ENCODE measurements at regions not wholly inside any gene's neighbourhood (a gene's known extent, or its start where the extent isn't known, plus 50 kb on each side); places are given as distances from the start of the nearest gene placed in this dataset.

GRCh38 chr4:132923516-132923915, 225.6 kb upstream of the PCDH10 start:
- TF ChIP-seq EZH2phosphoT487 (IDR thresholded peaks at IDR 0.05; ENCODE audit: borderline replicate concordance, low read length) (no peak), CTCF (conservative IDR thresholded peaks at IDR 0.05; ENCODE audit: low read depth, low read length) (no peak), EZH2 (IDR thresholded peaks at IDR 0.05; ENCODE audit: low read length, unreplicated experiment) (no peak)
- H3K9me2 ChIP-seq (replicated peaks; ENCODE audit: low read length): no peaks in the 10 kb centered on the region
- no peaks in the 10 kb centered on the region for H3K4me1 ChIP-seq (ENCODE audit: insufficient read depth, low read length)
- H3K9me3 ChIP-seq (ENCODE audit: low read length): no peaks in the 10 kb centered on the region
- H3F3A ChIP-seq (ENCODE audit: low read length, unreplicated experiment): no peaks in the 10 kb centered on the region
- H3K79me2 ChIP-seq (ENCODE audit: low read length): no peaks in the 10 kb centered on the region
- BruUV-seq (replicated peaks): no TSS peak
- H3K27ac ChIP-seq (ENCODE audit: low read length): no peak overlapping the region
- no peak overlapping the region for H3K9ac ChIP-seq (ENCODE audit: low read length)
- no peaks in the 10 kb centered on the region for H4K20me1 ChIP-seq (ENCODE audit: low read length)
- no peak overlapping the region for H3K4me3 ChIP-seq (ENCODE audit: low read length)
- CTCF ChIA-PET: no interaction called here
- no peaks in the 10 kb centered on the region for H3K27me3 ChIP-seq (ENCODE audit: low read length)
- H3K4me2 ChIP-seq (ENCODE audit: low read length): no peak overlapping the region
- intact Hi-C loops (cut with micrococcal nuclease): no loop called here
- no peak for ATAC-seq
- H3K36me3 ChIP-seq (ENCODE audit: low read depth, low read length): no peaks in the 10 kb centered on the region
- POLR2A ChIA-PET (ENCODE audit: unreplicated experiment): no interaction called here
- DNase-seq: no peak
- no peak overlapping the region for H2AFZ ChIP-seq (ENCODE audit: low read length)

- Histone ChIP-seq H3K4me2 (ENCODE audit: low read length) (no peak overlapping the region), H2AFZ (ENCODE audit: low read length) (no peak overlapping the region), H3K9me3 (ENCODE audit: low read length) (no peaks in the 10 kb centered on the region), H3F3A (ENCODE audit: low read length, unreplicated experiment) (no peaks in the 10 kb centered on the region), H3K9me2 (replicated peaks; ENCODE audit: low read length) (no peaks in the 10 kb centered on the region), H3K36me3 (ENCODE audit: low read depth, low read length) (no peaks in the 10 kb centered on the region), H3K79me2 (ENCODE audit: low read length) (no peaks in the 10 kb centered on the region), H4K20me1 (ENCODE audit: low read length) (no peaks in the 10 kb centered on the region), H3K27me3 (ENCODE audit: low read length) (no peaks in the 10 kb centered on the region), H3K27ac (ENCODE audit: low read length) (no peak overlapping the region), H3K4me3 (ENCODE audit: low read length) (no peak overlapping the region), H3K9ac (ENCODE audit: low read length) (no peak overlapping the region), H3K4me1 (ENCODE audit: insufficient read depth, low read length) (no peaks in the 10 kb centered on the region)
- ChIA-PET CTCF (no interaction called here), POLR2A (ENCODE audit: unreplicated experiment) (no interaction called here)
- intact Hi-C loops (cut with micrococcal nuclease): no loop called here
- TF ChIP-seq EZH2 (IDR thresholded peaks at IDR 0.05; ENCODE audit: low read length, unreplicated experiment) (no peak), EZH2phosphoT487 (IDR thresholded peaks at IDR 0.05; ENCODE audit: borderline replicate concordance, low read length) (no peak), CTCF (conservative IDR thresholded peaks at IDR 0.05; ENCODE audit: low read depth, low read length) (no peak)
- ATAC-seq (no peak), DNase-seq (no peak)
- no TSS peak for BruUV-seq (replicated peaks)
These were observed 214.2 kb upstream of the PCDH10 start for GRCh38 chr4:132934911-132935310.

- CTCF ChIA-PET: no interaction called here
- no peaks in the 10 kb centered on the region for H3K36me3 ChIP-seq (ENCODE audit: low read depth, low read length)
- POLR2A ChIA-PET (ENCODE audit: unreplicated experiment): no interaction called here
- no TSS peak for BruUV-seq (replicated peaks)
- no peaks in the 10 kb centered on the region for H3F3A ChIP-seq (ENCODE audit: low read length, unreplicated experiment)
- H3K4me1 ChIP-seq (ENCODE audit: insufficient read depth, low read length): no peaks in the 10 kb centered on the region
- H3K9me3 ChIP-seq (ENCODE audit: low read length): no peaks in the 10 kb centered on the region
- H3K9ac ChIP-seq (ENCODE audit: low read length): no peak overlapping the region
- H3K79me2 ChIP-seq (ENCODE audit: low read length): no peaks in the 10 kb centered on the region
- intact Hi-C loops (cut with micrococcal nuclease): no loop called here
- H4K20me1 ChIP-seq (ENCODE audit: low read length): no peaks in the 10 kb centered on the region
- no peaks in the 10 kb centered on the region for H3K9me2 ChIP-seq (replicated peaks; ENCODE audit: low read length)
- TF ChIP-seq EZH2 (IDR thresholded peaks at IDR 0.05; ENCODE audit: low read length, unreplicated experiment) (no peak), CTCF (conservative IDR thresholded peaks at IDR 0.05; ENCODE audit: low read depth, low read length) (no peak), EZH2phosphoT487 (IDR thresholded peaks at IDR 0.05; ENCODE audit: borderline replicate concordance, low read length) (no peak)
- H3K4me2 ChIP-seq (ENCODE audit: low read length): no peak overlapping the region
- H3K4me3 ChIP-seq (ENCODE audit: low read length): no peak overlapping the region
- H3K27me3 ChIP-seq (ENCODE audit: low read length): no peaks in the 10 kb centered on the region
- H2AFZ ChIP-seq (ENCODE audit: low read length): no peak overlapping the region
- ATAC-seq (no peak), DNase-seq (no peak)
- no peak overlapping the region for H3K27ac ChIP-seq (ENCODE audit: low read length)
These were observed 193.9 kb upstream of the PCDH10 start for GRCh38 chr4:132955146-132955545.
